ENCODE measurements at regions not wholly inside any gene's neighbourhood (a gene's known extent, or its start where the extent isn't known, plus 50 kb on each side); places are given as distances from the start of the nearest gene placed in this dataset.
A peak's percentile ranks its signal among the peaks of the same experiment; 100 is the strongest.

- Histone ChIP-seq H2BK15ac (replicated peaks; ENCODE audit: low read depth) (no peak overlapping the region), H2BK5ac (ENCODE audit: low read length) (no peak overlapping the region), H3K4me3 (ENCODE audit: low read length) (no peak overlapping the region), H3K4ac (ENCODE audit: low read depth, low read length) (no peak overlapping the region), H4K5ac (ENCODE audit: low read length) (no peak overlapping the region), H3K27me3 (ENCODE audit: insufficient read depth, low read length, poor library complexity) (no peaks in the 10 kb centered on the region), H3K4me1 (ENCODE audit: control insufficient read depth, low read depth, low read length) (no peaks in the 10 kb centered on the region), H3K56ac (ENCODE audit: low read length) (no peak overlapping the region), H2AK5ac (ENCODE audit: low read length) (no peak overlapping the region), H3K79me1 (ENCODE audit: low read length) (no peaks in the 10 kb centered on the region), H3K79me2 (ENCODE audit: control insufficient read depth, insufficient read depth, low read length) (no peaks in the 10 kb centered on the region), H2BK120ac (ENCODE audit: low read depth, low read length) (no peak overlapping the region), H3K23ac (ENCODE audit: low read length) (no peak overlapping the region), H3K4me2 (ENCODE audit: low read length) (no peak overlapping the region), H3K27ac (ENCODE audit: low read depth, low read length) (no peak overlapping the region), H3K9ac (ENCODE audit: low read length) (no peak overlapping the region), H4K8ac (ENCODE audit: low read depth, low read length) (no peak overlapping the region), H3K36me3 (ENCODE audit: control insufficient read depth, insufficient read depth, low read length) (no peaks in the 10 kb centered on the region), H3K18ac (ENCODE audit: low read length) (no peak overlapping the region)
- no CpG with 5 or more reads among the region's 2 CpGs for whole genome bisulfite sequencing (ENCODE audit: extremely low coverage, insufficient coverage, low lambda C conversion rate)
- DNase-seq, result no peak
Observed at GRCh38 chr7:115117748-115118147, 195.9 kb downstream of the MDFIC start.

DNA sequence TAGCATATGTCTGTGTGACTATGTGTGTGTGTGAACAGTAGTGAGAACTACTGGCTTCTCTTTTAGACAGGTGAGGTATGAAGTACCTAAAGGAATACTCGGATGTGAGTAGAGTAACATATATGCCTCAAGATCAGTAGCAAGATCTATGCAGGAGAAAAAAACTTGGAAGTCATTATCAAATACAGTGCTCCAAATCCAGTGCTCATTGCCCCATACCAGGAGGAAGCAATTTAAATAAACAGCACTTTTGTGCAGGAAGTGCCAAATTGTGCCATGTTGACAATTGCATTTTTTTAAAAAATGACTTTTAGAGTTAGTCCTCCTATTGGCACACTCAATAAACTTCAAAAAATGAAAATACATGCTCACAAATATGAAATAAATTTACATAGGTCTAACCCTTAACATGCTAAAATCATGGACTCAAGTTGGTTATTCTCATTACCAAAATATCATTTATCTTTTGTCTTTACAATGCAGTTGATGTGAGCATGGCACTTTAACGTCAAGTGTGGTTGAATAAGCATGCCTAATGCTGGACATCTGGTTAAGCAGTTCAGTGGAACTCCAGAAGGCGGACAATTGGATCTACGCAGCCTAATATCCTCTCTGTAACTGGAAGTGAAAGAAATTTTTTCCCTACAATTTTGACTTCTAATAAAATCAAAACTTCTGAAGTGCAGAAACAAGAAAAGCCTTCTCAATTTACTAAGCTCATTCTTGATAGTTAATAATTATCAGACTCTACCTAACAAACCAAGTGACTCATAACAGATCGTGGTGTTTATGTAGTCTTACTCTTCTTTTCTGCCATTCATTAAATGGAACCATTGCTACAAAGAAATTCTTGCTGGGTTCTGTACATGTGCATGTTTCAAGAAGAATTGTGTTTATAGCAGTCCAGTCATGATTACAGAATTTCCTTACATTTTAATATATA, 195.2 kb downstream of the MDFIC start:
- H3K79me2 ChIP-seq (ENCODE audit: control insufficient read depth, insufficient read depth, low read length), result no peaks in the 10 kb centered on the region
- H3K56ac ChIP-seq (ENCODE audit: low read length), result no peak overlapping the region
- H2AK5ac ChIP-seq (ENCODE audit: low read length), result no peak overlapping the region
- no peaks in the 10 kb centered on the region for H3K79me1 ChIP-seq (ENCODE audit: low read length)
- no peaks in the 10 kb centered on the region for H3K27me3 ChIP-seq (ENCODE audit: insufficient read depth, low read length, poor library complexity)
- H3K9ac ChIP-seq (ENCODE audit: low read length), result no peak overlapping the region
- H3K4me3 ChIP-seq (ENCODE audit: low read length), result no peak overlapping the region
- no peak overlapping the region for H2BK5ac ChIP-seq (ENCODE audit: low read length)
- no peaks in the 10 kb centered on the region for H3K36me3 ChIP-seq (ENCODE audit: control insufficient read depth, insufficient read depth, low read length)
- H2BK120ac ChIP-seq (ENCODE audit: low read depth, low read length), result no peak overlapping the region
- no peak overlapping the region for H4K8ac ChIP-seq (ENCODE audit: low read depth, low read length)
- no peak overlapping the region for H2BK15ac ChIP-seq (replicated peaks; ENCODE audit: low read depth)
- no peak overlapping the region for H4K5ac ChIP-seq (ENCODE audit: low read length)
- no peak overlapping the region for H3K27ac ChIP-seq (ENCODE audit: low read depth, low read length)
- no peaks in the 10 kb centered on the region for H3K4me1 ChIP-seq (ENCODE audit: control insufficient read depth, low read depth, low read length)
- no peak overlapping the region for H3K18ac ChIP-seq (ENCODE audit: low read length)
- H3K4me2 ChIP-seq (ENCODE audit: low read length), result no peak overlapping the region
- WGBS (ENCODE audit: extremely low coverage, insufficient coverage, low lambda C conversion rate), result no CpG with 5 or more reads among the region's 5 CpGs
- H3K23ac ChIP-seq (ENCODE audit: low read length), result no peak overlapping the region
- H3K4ac ChIP-seq (ENCODE audit: low read depth, low read length), result no peak overlapping the region
- DNase-seq, result no peak

DNA sequence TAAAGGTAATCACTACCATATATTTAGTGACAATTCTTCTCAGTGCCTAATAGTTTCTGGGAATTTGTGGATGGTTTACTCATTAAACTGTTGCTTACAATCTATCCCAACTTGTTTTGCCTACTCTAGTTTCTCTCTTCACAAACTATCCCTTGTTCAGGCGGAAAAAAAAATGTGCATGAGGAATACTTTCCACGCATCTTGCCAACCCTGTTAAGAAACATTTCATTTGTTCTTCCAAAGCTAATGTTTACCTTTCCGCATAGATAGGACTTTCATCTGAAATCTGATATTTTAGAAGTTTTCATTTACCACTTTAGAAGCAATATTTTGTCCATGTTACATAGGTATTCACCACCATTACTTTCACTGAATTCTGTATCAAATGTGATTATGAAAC, 191.9 kb downstream of the MDFIC start:
- Histone ChIP-seq H3K56ac (ENCODE audit: low read length) (no peak overlapping the region), H3K36me3 (ENCODE audit: control insufficient read depth, insufficient read depth, low read length) (no peaks in the 10 kb centered on the region), H3K9ac (ENCODE audit: low read length) (no peak overlapping the region), H3K79me2 (ENCODE audit: control insufficient read depth, insufficient read depth, low read length) (no peaks in the 10 kb centered on the region), H3K4me2 (ENCODE audit: low read length) (no peak overlapping the region), H3K79me1 (ENCODE audit: low read length) (no peaks in the 10 kb centered on the region), H3K23ac (ENCODE audit: low read length) (no peak overlapping the region), H2BK15ac (replicated peaks; ENCODE audit: low read depth) (no peak overlapping the region), H3K18ac (ENCODE audit: low read length) (no peak overlapping the region), H3K4me1 (ENCODE audit: control insufficient read depth, low read depth, low read length) (no peaks in the 10 kb centered on the region), H3K4me3 (ENCODE audit: low read length) (no peak overlapping the region), H3K4ac (ENCODE audit: low read depth, low read length) (no peak overlapping the region), H2BK5ac (ENCODE audit: low read length) (no peak overlapping the region), H2BK120ac (ENCODE audit: low read depth, low read length) (no peak overlapping the region), H4K5ac (ENCODE audit: low read length) (no peak overlapping the region), H3K27ac (ENCODE audit: low read depth, low read length) (no peak overlapping the region), H3K27me3 (ENCODE audit: insufficient read depth, low read length, poor library complexity) (no peaks in the 10 kb centered on the region), H4K8ac (ENCODE audit: low read depth, low read length) (no peak overlapping the region), H2AK5ac (ENCODE audit: low read length) (no peak overlapping the region)
- DNase-seq, result no peak
- no CpG with 5 or more reads among the region's 3 CpGs for WGBS (ENCODE audit: extremely low coverage, insufficient coverage, low lambda C conversion rate)

- H3K4me3 ChIP-seq (ENCODE audit: low read length), result no peak overlapping the region
- no peaks in the 10 kb centered on the region for H3K79me1 ChIP-seq (ENCODE audit: low read length)
- H2BK5ac ChIP-seq (ENCODE audit: low read length), result no peak overlapping the region
Observed at GRCh38 chr7:115113131-115113530, 191.2 kb downstream of the MDFIC start.

DNA sequence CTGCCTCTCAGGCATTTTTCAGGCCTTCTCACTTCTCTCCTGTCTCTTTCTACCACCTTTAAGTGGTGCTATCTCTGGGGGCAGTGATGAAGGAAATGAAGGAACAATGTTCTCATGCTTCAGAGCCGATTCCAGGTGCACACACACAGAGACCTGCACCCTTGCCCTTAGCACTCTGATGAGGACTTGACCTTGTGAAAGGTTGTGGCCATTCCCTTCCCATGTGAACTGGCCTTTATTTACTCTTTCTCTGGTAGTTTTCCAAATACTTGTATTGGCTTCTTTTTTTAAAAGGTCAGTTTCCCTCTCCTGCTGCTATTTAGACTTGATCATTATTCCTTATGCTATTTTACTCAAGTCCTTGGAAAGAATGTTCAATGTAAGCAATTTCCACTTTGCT, 188.6 kb downstream of the MDFIC start:
- Histone ChIP-seq H3K56ac (ENCODE audit: low read length) (no peak overlapping the region), H3K4me2 (ENCODE audit: low read length) (no peak overlapping the region), H2AK5ac (ENCODE audit: low read length) (no peak overlapping the region), H3K18ac (ENCODE audit: low read length) (no peak overlapping the region), H2BK15ac (replicated peaks; ENCODE audit: low read depth) (peak overlapping the region; percentile 57), H4K5ac (ENCODE audit: low read length) (no peak overlapping the region), H3K27me3 (ENCODE audit: insufficient read depth, low read length, poor library complexity) (no peaks in the 10 kb centered on the region), H3K9ac (ENCODE audit: low read length) (no peak overlapping the region), H3K79me1 (ENCODE audit: low read length) (no peaks in the 10 kb centered on the region), H3K27ac (ENCODE audit: low read depth, low read length) (no peak overlapping the region), H3K4me3 (ENCODE audit: low read length) (no peak overlapping the region), H3K4me1 (ENCODE audit: control insufficient read depth, low read depth, low read length) (no peaks in the 10 kb centered on the region), H3K36me3 (ENCODE audit: control insufficient read depth, insufficient read depth, low read length) (no peaks in the 10 kb centered on the region), H3K4ac (ENCODE audit: low read depth, low read length) (no peak overlapping the region), H3K79me2 (ENCODE audit: control insufficient read depth, insufficient read depth, low read length) (no peaks in the 10 kb centered on the region), H3K23ac (ENCODE audit: low read length) (no peak overlapping the region), H2BK120ac (ENCODE audit: low read depth, low read length) (no peak overlapping the region), H4K8ac (ENCODE audit: low read depth, low read length) (no peak overlapping the region), H2BK5ac (ENCODE audit: low read length) (no peak overlapping the region)
- DNase-seq, result no peak
- WGBS (ENCODE audit: extremely low coverage, insufficient coverage, low lambda C conversion rate), result no CpG with 5 or more reads among the region's 1 CpG

More at GRCh38 chr7:115113131-115113530, 191.2 kb downstream of the MDFIC start:
- H3K27me3 ChIP-seq (ENCODE audit: insufficient read depth, low read length, poor library complexity), result no peaks in the 10 kb centered on the region
- no peak overlapping the region for H4K8ac ChIP-seq (ENCODE audit: low read depth, low read length)
- H3K18ac ChIP-seq (ENCODE audit: low read length), result no peak overlapping the region
- H2AK5ac ChIP-seq (ENCODE audit: low read length), result no peak overlapping the region
- H2BK15ac ChIP-seq (replicated peaks; ENCODE audit: low read depth), result no peak overlapping the region
- no peak overlapping the region for H3K4ac ChIP-seq (ENCODE audit: low read depth, low read length)
- no CpG with 5 or more reads among the region's 3 CpGs for WGBS (ENCODE audit: extremely low coverage, insufficient coverage, low lambda C conversion rate)
- H3K23ac ChIP-seq (ENCODE audit: low read length), result no peak overlapping the region
- H3K4me2 ChIP-seq (ENCODE audit: low read length), result no peak overlapping the region
- no peak for DNase-seq
- no peaks in the 10 kb centered on the region for H3K4me1 ChIP-seq (ENCODE audit: control insufficient read depth, low read depth, low read length)
- H2BK120ac ChIP-seq (ENCODE audit: low read depth, low read length), result no peak overlapping the region
- H3K9ac ChIP-seq (ENCODE audit: low read length), result no peak overlapping the region
- H3K79me2 ChIP-seq (ENCODE audit: control insufficient read depth, insufficient read depth, low read length), result no peaks in the 10 kb centered on the region
- no peaks in the 10 kb centered on the region for H3K36me3 ChIP-seq (ENCODE audit: control insufficient read depth, insufficient read depth, low read length)
- no peak overlapping the region for H3K56ac ChIP-seq (ENCODE audit: low read length)
- H4K5ac ChIP-seq (ENCODE audit: low read length), result no peak overlapping the region
- H3K27ac ChIP-seq (ENCODE audit: low read depth, low read length), result no peak overlapping the region

Data from mesendoderm (in vitro differentiated cells).